IMR-90 (cell line): ENCODE measurements at regions not wholly inside any gene's neighbourhood (a gene's known extent, or its start where the extent isn't known, plus 50 kb on each side); places are given as distances from the start of the nearest gene placed in this dataset.

ENCODE experiments used
- ATAC-seq: fragments of 200-7000 bp; cut with Tn5 transposase; 2 replicates; pipeline ENCODE4 v1.9.1; 2020; ENCODE audit warnings: low read depth, mild to moderate bottlenecking, moderate library complexity
- BruUV-seq: library from RNA; stranded (reverse); fragments of 400-500 nt; replicated peaks from 2 replicates; lab custom pipeline; 2021; lab: Mats Ljungman, UMichigan
- CTCF ChIA-PET: fragments of 300-600 bp; formaldehyde crosslinking; extraction: SDS; loops from one replicate; lab custom pipeline; 2021; ENCODE audit warnings: antibody characterized with exemption; lab: Yijun Ruan, JAX
- POLR2A ChIA-PET: fragments of 300-600 bp; sonication (Branson Sonifier 250); formaldehyde crosslinking; loops from one replicate; lab custom pipeline; 2022; ENCODE audit warnings: antibody characterized with exemption; ENCODE audit not compliant: unreplicated experiment; lab: Charles Lee
- DNase-seq: peaks from one replicate; pipeline ENCODE4 v3.0.0; 2013
- H2AFZ ChIP-seq: replicated peaks from 2 replicates; pipeline ENCODE3; 2013; ENCODE audit warnings: low read length, mild to moderate bottlenecking; ENCODE audit not compliant: poor library complexity
- H2AK5ac ChIP-seq: 2 replicates; pipeline ENCODE4 v1.6.1; 2013; ENCODE audit warnings: low read depth, low read length, inconsistent platforms
- H2AK9ac ChIP-seq: replicated peaks from 2 replicates; pipeline ENCODE3; 2013; ENCODE audit warnings: mild to moderate bottlenecking, low read depth, low read length, moderate library complexity; ENCODE audit not compliant: poor library complexity
- H2BK120ac ChIP-seq: 2 replicates; pipeline ENCODE4 v1.6.1; 2013; ENCODE audit warnings: low read depth, low read length, inconsistent platforms
- H2BK15ac ChIP-seq: 3 replicates; pipeline ENCODE4 v1.6.1; 2013; ENCODE audit warnings: low read depth, low read length, inconsistent platforms
- H2BK20ac ChIP-seq: 2 replicates; pipeline ENCODE4 v1.6.1; 2013; ENCODE audit warnings: low read depth, mild to moderate bottlenecking, inconsistent platforms, low read length, moderate library complexity
- H2BK5ac ChIP-seq: 2 replicates; pipeline ENCODE4 v1.6.1; 2013; ENCODE audit warnings: mild to moderate bottlenecking, low read depth, low read length, inconsistent platforms; ENCODE audit not compliant: poor library complexity, severe bottlenecking
- H3K14ac ChIP-seq: replicated peaks from 2 replicates; pipeline ENCODE4 v1.6.1; 2013; ENCODE audit warnings: low read depth, low read length, inconsistent platforms
- H3K18ac ChIP-seq: 2 replicates; pipeline ENCODE4 v1.6.1; 2013; ENCODE audit warnings: low read depth, low read length, control low read depth
- H3K23ac ChIP-seq: 2 replicates; pipeline ENCODE4 v1.6.1; 2013; ENCODE audit warnings: low read depth, low read length, inconsistent platforms
- H3K27ac ChIP-seq: 2 replicates; pipeline ENCODE4 v1.5.1; 2013; ENCODE audit warnings: mild to moderate bottlenecking, control low read depth, low read length; ENCODE audit not compliant: insufficient read depth
- H3K27me3 ChIP-seq: 2 replicates; pipeline ENCODE4 v1.6.1; 2013; ENCODE audit warnings: low read length; ENCODE audit not compliant: control insufficient read depth, insufficient read depth
- H3K36me3 ChIP-seq: 2 replicates; pipeline ENCODE4 v1.6.1; 2013; ENCODE audit warnings: low read length, mixed read lengths; ENCODE audit not compliant: control insufficient read depth, insufficient read depth
- H3K4ac ChIP-seq: 2 replicates; pipeline ENCODE4 v1.6.1; 2013; ENCODE audit warnings: low read depth, low read length, inconsistent platforms
- H3K4me1 ChIP-seq: 2 replicates; pipeline ENCODE4 v1.6.1; 2013; ENCODE audit warnings: low read length, mixed read lengths; ENCODE audit not compliant: control insufficient read depth, insufficient read depth
- H3K4me2 ChIP-seq: 2 replicates; pipeline ENCODE4 v1.6.1; 2013; ENCODE audit warnings: low read depth, mild to moderate bottlenecking, control low read depth, low read length, moderate library complexity
- H3K4me3 ChIP-seq: 2 replicates; pipeline ENCODE4 v1.5.1; 2013; ENCODE audit warnings: low read depth, mild to moderate bottlenecking, control low read depth, low read length, moderate library complexity; ENCODE audit not compliant: insufficient read depth
- H3K56ac ChIP-seq: 2 replicates; pipeline ENCODE4 v1.6.1; 2013; ENCODE audit warnings: low read length, inconsistent platforms; ENCODE audit not compliant: insufficient read depth; ENCODE audit errors: extremely low read depth
- H3K79me1 ChIP-seq, 2 experiments: 2 replicates each; pipeline ENCODE4 v1.6.1; 2013; ENCODE audit warnings: low read length in 2 of 2, inconsistent platforms in 1 of 2, low read depth in 1 of 2
- H3K9ac ChIP-seq: 2 replicates; pipeline ENCODE4 v1.6.1; 2013; ENCODE audit warnings: low read depth, low read length, control low read depth
- H3K9me1 ChIP-seq: 2 replicates; pipeline ENCODE4 v1.6.1; 2013; ENCODE audit warnings: low read length, inconsistent platforms; ENCODE audit not compliant: insufficient read depth
- H3K9me3 ChIP-seq: 2 replicates; pipeline ENCODE4 v1.6.1; 2013; ENCODE audit warnings: low read length; ENCODE audit not compliant: control insufficient read depth, insufficient read depth
- H4K20me1 ChIP-seq: 2 replicates; pipeline ENCODE4 v1.6.1; 2013; ENCODE audit warnings: low read length, inconsistent platforms; ENCODE audit not compliant: insufficient read depth
- H4K5ac ChIP-seq: 2 replicates; pipeline ENCODE4 v1.6.1; 2013; ENCODE audit warnings: mild to moderate bottlenecking, low read depth, low read length, control low read depth
- H4K8ac ChIP-seq, 2 experiments: 2 replicates each; pipeline ENCODE4 v1.6.1; 2013; ENCODE audit warnings: low read depth in 2 of 2, low read length in 2 of 2, control low read depth in 1 of 2, inconsistent platforms in 1 of 2
- H4K91ac ChIP-seq: 2 replicates; pipeline ENCODE4 v1.6.1; 2013; ENCODE audit warnings: low read depth, low read length, inconsistent platforms; ENCODE audit not compliant: insufficient read depth
- CEBPB ChIP-seq: IDR thresholded peaks from 2 replicates; pipeline ENCODE4 v1.6.1; 2012; ENCODE audit warnings: low read depth, low read length, improper control_type of control experiment
- CHD1 ChIP-seq: IDR thresholded peaks from 2 replicates; pipeline ENCODE4 v1.6.1; 2012; ENCODE audit warnings: low read depth, low read length, improper control_type of control experiment
- FOS ChIP-seq: fragments of 150-350 bp; IDR thresholded peaks from 2 replicates; pipeline ENCODE4 v1.6.1; 2016; ENCODE audit warnings: low read depth, low read length
- MAZ ChIP-seq: IDR thresholded peaks from 2 replicates; pipeline ENCODE4 v1.6.1; 2012; ENCODE audit warnings: low read depth, mild to moderate bottlenecking, low read length, improper control_type of control experiment, moderate library complexity, borderline replicate concordance
- NFE2L2 ChIP-seq: fragments of 150-350 bp; IDR thresholded peaks from 2 replicates; pipeline ENCODE4 v1.6.1; 2016; ENCODE audit warnings: low read depth, mild to moderate bottlenecking, low read length
- POLR2A ChIP-seq: IDR thresholded peaks from 2 replicates; pipeline ENCODE4 v1.6.1; 2012; ENCODE audit warnings: mild to moderate bottlenecking, low read depth, low read length
- RAD21 ChIP-seq: IDR thresholded peaks from 2 replicates; pipeline ENCODE4 v1.6.1; 2012; ENCODE audit warnings: low read length, improper control_type of control experiment
- RCOR1 ChIP-seq: IDR thresholded peaks from 2 replicates; pipeline ENCODE4 v1.6.1; 2012; ENCODE audit warnings: mild to moderate bottlenecking, low read length, improper control_type of control experiment; ENCODE audit not compliant: insufficient replicate concordance
- WGBS, 2 experiments: methylation state at CpG; one replicate each; pipeline versions ENCODE4 v1.1.5 to v1.1.7; 2013; ENCODE audit warnings: missing lambda C conversion rate in 2 of 2; ENCODE audit not compliant: insufficient read length in 1 of 2; ENCODE audit errors: extremely low coverage in 2 of 2; 5-methylcytosine and 5-hydroxymethylcytosine counted together
- dilution Hi-C: fragments of 300-500 bp; cut with HindIII; formaldehyde crosslinking; loops from one replicate; pipeline ENCODE4 v1.14.3; 2018; ENCODE audit warnings: low sequenced_read_pairs; ENCODE audit not compliant: unreplicated experiment
- in situ Hi-C: fragments of 300-500 bp; cut with MboI; formaldehyde crosslinking; loops from 3 replicates; pipeline ENCODE4 v1.14.3; 2019; ENCODE audit warnings: low sequenced_read_pairs, inconsistent platforms, mixed read lengths
- intact Hi-C: fragments of 100-400 bp; cut with micrococcal nuclease; formaldehyde crosslinking; loops from 2 replicates; pipeline ENCODE4 v1.10.0; 2022
- TF ChIP-seq, protein P1 (sequence below): fragments of 150-350 bp; IDR thresholded peaks from 2 replicates; pipeline ENCODE4 v1.6.1; 2016; ENCODE audit warnings: low read depth, mild to moderate bottlenecking, low read length, moderate library complexity, borderline replicate concordance
- TF ChIP-seq, protein P2 (sequence below): conservative IDR thresholded peaks from 2 replicates; pipeline ENCODE4 v1.5.1; 2012; ENCODE audit warnings: mild to moderate bottlenecking, low read depth, low read length, improper control_type of control experiment
- TF ChIP-seq, protein P3 (sequence below): fragments of 150-350 bp; IDR thresholded peaks from 2 replicates; pipeline ENCODE4 v1.6.1; 2017; ENCODE audit warnings: mild to moderate bottlenecking, antibody characterized with exemption, low read length, low read depth

DNA sequence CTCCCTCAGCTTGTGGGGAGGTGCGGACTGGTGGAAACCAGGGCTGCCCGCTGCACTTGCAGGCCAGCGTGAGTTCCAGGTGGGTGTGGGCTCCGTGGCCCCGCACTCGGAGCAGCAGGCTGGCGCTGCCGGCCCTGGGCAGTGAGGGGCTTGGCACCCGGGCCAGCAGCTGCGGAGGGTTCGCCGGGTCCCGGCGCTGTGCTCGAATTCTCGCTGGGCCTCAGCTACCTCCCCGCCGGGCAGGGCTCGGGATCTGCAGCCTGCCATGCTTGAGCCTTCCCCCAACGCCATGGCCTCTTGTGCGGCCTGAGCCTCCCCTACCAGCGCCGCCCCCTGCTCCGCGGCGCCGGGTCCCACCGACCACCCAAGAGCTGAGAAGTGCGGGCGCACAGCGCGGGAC, 71.6 kb upstream of the ADGRL1 start:
- H3K9ac ChIP-seq = no peak overlapping the region
- DNase-seq = no peak
- no peaks in the 10 kb centered on the region for H3K9me1 ChIP-seq
- no peak overlapping the region for H2AK9ac ChIP-seq
- no peak overlapping the region for H2BK15ac ChIP-seq
- no peak overlapping the region for H3K27ac ChIP-seq
- no peak for ATAC-seq
- no peak overlapping the region for H4K8ac ChIP-seq
- H3K18ac ChIP-seq = no peak overlapping the region
- H3K4ac ChIP-seq = no peak overlapping the region
- no peak overlapping the region for H2AK5ac ChIP-seq
- no peak overlapping the region for H3K14ac ChIP-seq
- ChIA-PET POLR2A (no interaction called here), CTCF (no interaction called here)
- no peak overlapping the region for H3K23ac ChIP-seq
- H3K79me1 ChIP-seq = no peaks in the 10 kb centered on the region
- intact Hi-C loops = no loop called here
- WGBS, 2 experiments = 97% methylated on average over 22 of the region's 32 CpGs; no CpG with 5 or more reads in 1 of the 2 experiments
- H3K36me3 ChIP-seq = no peaks in the 10 kb centered on the region
- dilution Hi-C loops = no loop called here
- H2AFZ ChIP-seq = no peak overlapping the region
- H3K4me1 ChIP-seq = no peaks in the 10 kb centered on the region
- H3K9me3 ChIP-seq = peaks cover 17% of the 10 kb centered on the region
- H4K91ac ChIP-seq = no peak overlapping the region
- no peak overlapping the region for H3K56ac ChIP-seq
- H3K4me2 ChIP-seq = no peak overlapping the region
- in situ Hi-C loops = no loop called here
- H3K4me3 ChIP-seq = no peak overlapping the region
- peaks cover 35% of the 10 kb centered on the region for H3K27me3 ChIP-seq
- H2BK20ac ChIP-seq = no peak overlapping the region
- no peak overlapping the region for H4K5ac ChIP-seq
- H2BK120ac ChIP-seq = no peak overlapping the region
- TF ChIP-seq CEBPB (no peak), POLR2A (no peak), RCOR1 (no peak), MAZ (no peak), CHD1 (no peak), FOS (no peak), RAD21 (no peak), NFE2L2 (no peak)
- TF ChIP-seq, protein P1, sequence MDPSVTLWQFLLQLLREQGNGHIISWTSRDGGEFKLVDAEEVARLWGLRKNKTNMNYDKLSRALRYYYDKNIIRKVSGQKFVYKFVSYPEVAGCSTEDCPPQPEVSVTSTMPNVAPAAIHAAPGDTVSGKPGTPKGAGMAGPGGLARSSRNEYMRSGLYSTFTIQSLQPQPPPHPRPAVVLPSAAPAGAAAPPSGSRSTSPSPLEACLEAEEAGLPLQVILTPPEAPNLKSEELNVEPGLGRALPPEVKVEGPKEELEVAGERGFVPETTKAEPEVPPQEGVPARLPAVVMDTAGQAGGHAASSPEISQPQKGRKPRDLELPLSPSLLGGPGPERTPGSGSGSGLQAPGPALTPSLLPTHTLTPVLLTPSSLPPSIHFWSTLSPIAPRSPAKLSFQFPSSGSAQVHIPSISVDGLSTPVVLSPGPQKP = no peak
- TF ChIP-seq, protein P2, sequence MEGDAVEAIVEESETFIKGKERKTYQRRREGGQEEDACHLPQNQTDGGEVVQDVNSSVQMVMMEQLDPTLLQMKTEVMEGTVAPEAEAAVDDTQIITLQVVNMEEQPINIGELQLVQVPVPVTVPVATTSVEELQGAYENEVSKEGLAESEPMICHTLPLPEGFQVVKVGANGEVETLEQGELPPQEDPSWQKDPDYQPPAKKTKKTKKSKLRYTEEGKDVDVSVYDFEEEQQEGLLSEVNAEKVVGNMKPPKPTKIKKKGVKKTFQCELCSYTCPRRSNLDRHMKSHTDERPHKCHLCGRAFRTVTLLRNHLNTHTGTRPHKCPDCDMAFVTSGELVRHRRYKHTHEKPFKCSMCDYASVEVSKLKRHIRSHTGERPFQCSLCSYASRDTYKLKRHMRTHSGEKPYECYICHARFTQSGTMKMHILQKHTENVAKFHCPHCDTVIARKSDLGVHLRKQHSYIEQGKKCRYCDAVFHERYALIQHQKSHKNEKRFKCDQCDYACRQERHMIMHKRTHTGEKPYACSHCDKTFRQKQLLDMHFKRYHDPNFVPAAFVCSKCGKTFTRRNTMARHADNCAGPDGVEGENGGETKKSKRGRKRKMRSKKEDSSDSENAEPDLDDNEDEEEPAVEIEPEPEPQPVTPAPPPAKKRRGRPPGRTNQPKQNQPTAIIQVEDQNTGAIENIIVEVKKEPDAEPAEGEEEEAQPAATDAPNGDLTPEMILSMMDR = no peak
- TF ChIP-seq, protein P3, sequence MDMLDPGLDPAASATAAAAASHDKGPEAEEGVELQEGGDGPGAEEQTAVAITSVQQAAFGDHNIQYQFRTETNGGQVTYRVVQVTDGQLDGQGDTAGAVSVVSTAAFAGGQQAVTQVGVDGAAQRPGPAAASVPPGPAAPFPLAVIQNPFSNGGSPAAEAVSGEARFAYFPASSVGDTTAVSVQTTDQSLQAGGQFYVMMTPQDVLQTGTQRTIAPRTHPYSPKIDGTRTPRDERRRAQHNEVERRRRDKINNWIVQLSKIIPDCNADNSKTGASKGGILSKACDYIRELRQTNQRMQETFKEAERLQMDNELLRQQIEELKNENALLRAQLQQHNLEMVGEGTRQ = no peak
- H2BK5ac ChIP-seq = no peak overlapping the region
- no peaks in the 10 kb centered on the region for H4K20me1 ChIP-seq
- no TSS peak for BruUV-seq
